DND-41 (cell line): ENCODE measurements at regions not wholly inside any gene's neighbourhood (a gene's known extent, or its start where the extent isn't known, plus 50 kb on each side); places are given as distances from the start of the nearest gene placed in this dataset.

Experiments
- ATAC-seq: fragments of 200-7000 bp; cut with Tn5 transposase; 3 replicates; pipeline ENCODE4 v1.9.1; 2021; ENCODE audit warnings: low read depth; ENCODE audit not compliant: insufficient read depth
- DNase-seq: peaks from one replicate; pipeline ENCODE4 v3.0.0-alpha.2; 2020
- H2AFZ ChIP-seq: 2 replicates; pipeline ENCODE4 v1.6.0; 2012; ENCODE audit warnings: low read depth, low read length
- H3K27ac ChIP-seq: 2 replicates; pipeline ENCODE4 v1.5.1; 2012; ENCODE audit warnings: low read length, inconsistent platforms
- H3K27me3 ChIP-seq: fragments of 200-600 bp; sonication (generic); 2 replicates; pipeline ENCODE4 v1.6.0; 2012; ENCODE audit warnings: low read length, mild to moderate bottlenecking, inconsistent platforms; ENCODE audit not compliant: insufficient read depth, poor library complexity
- H3K36me3 ChIP-seq: 2 replicates; pipeline ENCODE4 v1.5.1; 2012; ENCODE audit warnings: low read length, inconsistent platforms; ENCODE audit not compliant: insufficient read depth
- H3K4me1 ChIP-seq: 2 replicates; pipeline ENCODE4 v1.5.1; 2012; ENCODE audit warnings: mild to moderate bottlenecking, low read length; ENCODE audit not compliant: insufficient read depth
- H3K4me2 ChIP-seq: 2 replicates; pipeline ENCODE4 v1.6.0; 2012; ENCODE audit warnings: mild to moderate bottlenecking, moderate library complexity, low read length, inconsistent platforms; ENCODE audit not compliant: insufficient read depth
- H3K4me3 ChIP-seq, 2 experiments: fragments of 200-600 bp in 1 of 2; shearing (Covaris generic) in 1 of 2; 2 replicates each; pipeline ENCODE4 v1.5.1; 2012 to 2016; ENCODE audit warnings: inconsistent platforms in 2 of 2, low read length in 2 of 2, mild to moderate bottlenecking in 2 of 2, low read depth in 1 of 2, moderate library complexity in 1 of 2
- H3K79me2 ChIP-seq: 2 replicates; pipeline ENCODE4 v1.6.0; 2012; ENCODE audit warnings: low read length, inconsistent platforms; ENCODE audit not compliant: insufficient read depth
- H3K9ac ChIP-seq: 2 replicates; pipeline ENCODE4 v1.6.0; 2012; ENCODE audit warnings: low read depth, mild to moderate bottlenecking, inconsistent platforms, low read length, moderate library complexity
- H3K9me3 ChIP-seq: 2 replicates; pipeline ENCODE4 v1.5.1; 2012; ENCODE audit warnings: low read length, moderate library complexity, mild to moderate bottlenecking, inconsistent platforms; ENCODE audit not compliant: insufficient read depth, severe bottlenecking
- H4K20me1 ChIP-seq: 2 replicates; pipeline ENCODE4 v1.6.0; 2012; ENCODE audit warnings: low read length; ENCODE audit not compliant: insufficient read depth
- EZH2 ChIP-seq: IDR thresholded peaks from 3 replicates; pipeline ENCODE4 v1.6.1; 2012; ENCODE audit warnings: borderline replicate concordance, low read depth, mild to moderate bottlenecking, moderate library complexity, low read length, inconsistent platforms; ENCODE audit not compliant: severe bottlenecking
- TF ChIP-seq, protein P1 (sequence below): IDR thresholded peaks from 2 replicates; pipeline ENCODE4 v1.5.1; 2012; ENCODE audit warnings: borderline replicate concordance, low read length, moderate library complexity, mild to moderate bottlenecking; ENCODE audit not compliant: poor library complexity, severe bottlenecking; ENCODE audit errors: extremely low read depth

DNA sequence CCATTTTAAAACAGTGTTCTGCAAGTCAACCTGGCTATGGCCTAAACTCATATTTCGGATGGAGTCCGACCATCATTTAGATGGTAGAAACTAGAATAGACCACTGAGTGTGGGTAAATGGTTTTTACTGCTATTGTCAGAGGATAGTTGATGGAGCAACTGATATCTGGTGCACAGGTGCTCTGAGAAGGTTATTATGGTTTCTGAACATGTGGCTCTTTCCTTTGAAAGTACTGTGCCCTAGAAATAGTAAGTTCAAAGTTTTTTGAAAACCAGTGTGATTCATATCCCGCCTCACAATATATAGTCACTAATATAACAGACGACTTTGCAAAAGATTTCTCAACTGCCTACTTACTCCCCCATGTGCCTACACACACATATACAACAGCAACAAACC lies 64.4 kb upstream of the BTG1 start:
- Histone ChIP-seq H2AFZ (no peak overlapping the region), H3K4me1 (peaks cover 33% of the 10 kb centered on the region), H3K9me3 (peaks cover 3% of the 10 kb centered on the region), H3K4me2 (no peak overlapping the region), H3K9ac (no peak overlapping the region), H4K20me1 (no peaks in the 10 kb centered on the region), H3K4me3 (no peak overlapping the region), H3K27ac (peak overlapping the region; percentile 73), H3K36me3 (no peaks in the 10 kb centered on the region), H3K79me2 (no peaks in the 10 kb centered on the region), H3K27me3 (no peaks in the 10 kb centered on the region)
- DNase-seq = peak; percentile 22
- ATAC-seq = peak; percentile 77
- TF ChIP-seq, protein P1, sequence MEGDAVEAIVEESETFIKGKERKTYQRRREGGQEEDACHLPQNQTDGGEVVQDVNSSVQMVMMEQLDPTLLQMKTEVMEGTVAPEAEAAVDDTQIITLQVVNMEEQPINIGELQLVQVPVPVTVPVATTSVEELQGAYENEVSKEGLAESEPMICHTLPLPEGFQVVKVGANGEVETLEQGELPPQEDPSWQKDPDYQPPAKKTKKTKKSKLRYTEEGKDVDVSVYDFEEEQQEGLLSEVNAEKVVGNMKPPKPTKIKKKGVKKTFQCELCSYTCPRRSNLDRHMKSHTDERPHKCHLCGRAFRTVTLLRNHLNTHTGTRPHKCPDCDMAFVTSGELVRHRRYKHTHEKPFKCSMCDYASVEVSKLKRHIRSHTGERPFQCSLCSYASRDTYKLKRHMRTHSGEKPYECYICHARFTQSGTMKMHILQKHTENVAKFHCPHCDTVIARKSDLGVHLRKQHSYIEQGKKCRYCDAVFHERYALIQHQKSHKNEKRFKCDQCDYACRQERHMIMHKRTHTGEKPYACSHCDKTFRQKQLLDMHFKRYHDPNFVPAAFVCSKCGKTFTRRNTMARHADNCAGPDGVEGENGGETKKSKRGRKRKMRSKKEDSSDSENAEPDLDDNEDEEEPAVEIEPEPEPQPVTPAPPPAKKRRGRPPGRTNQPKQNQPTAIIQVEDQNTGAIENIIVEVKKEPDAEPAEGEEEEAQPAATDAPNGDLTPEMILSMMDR = peak; percentile 23
- TF ChIP-seq EZH2 = no peak

DNA sequence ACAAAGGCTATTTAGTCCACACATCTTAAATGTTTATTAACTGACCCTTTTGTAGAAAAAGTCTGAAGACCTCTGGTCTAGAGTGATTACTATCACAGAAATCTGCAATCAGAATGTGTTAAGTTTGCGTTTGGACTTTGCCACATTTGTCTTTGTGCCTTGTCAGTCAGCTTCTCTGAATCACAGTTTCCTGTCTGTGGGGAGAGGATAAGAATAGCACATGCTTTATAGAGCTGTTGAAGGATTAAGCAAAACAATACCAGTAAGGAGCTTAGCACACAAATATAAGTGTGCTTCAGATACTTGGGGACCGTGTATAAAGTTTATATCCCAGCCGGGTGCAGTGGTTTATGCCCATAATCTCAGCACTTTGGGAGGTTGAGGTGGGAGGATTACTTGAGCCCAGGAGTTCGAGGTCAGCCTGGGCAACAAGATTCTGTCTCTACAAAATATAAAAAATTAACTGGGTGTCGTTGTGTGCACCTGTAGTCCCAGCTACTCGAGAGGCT lies 63.0 kb upstream of the BTG1 start:
- peak overlapping the region; percentile 24; the same call in 1 of the 2 replicates for H3K9ac ChIP-seq
- H2AFZ ChIP-seq = peak overlapping the region; percentile 46; the same call in 1 of the 2 replicates
- TF ChIP-seq, protein P1 = no peak
- no peak for TF ChIP-seq EZH2
- peak overlapping the region; percentile 73 for H3K27ac ChIP-seq
- no peak overlapping the region for H3K4me3 ChIP-seq
- H3K79me2 ChIP-seq = no peaks in the 10 kb centered on the region
- H3K36me3 ChIP-seq = no peaks in the 10 kb centered on the region
- peaks cover 33% of the 10 kb centered on the region for H3K4me1 ChIP-seq
- H3K27me3 ChIP-seq = no peaks in the 10 kb centered on the region
- peaks cover 3% of the 10 kb centered on the region for H3K9me3 ChIP-seq
- DNase-seq (peak; percentile 25), ATAC-seq (peak; percentile 82)
- no peaks in the 10 kb centered on the region for H4K20me1 ChIP-seq
- peak overlapping the region; percentile 31 for H3K4me2 ChIP-seq

DNA sequence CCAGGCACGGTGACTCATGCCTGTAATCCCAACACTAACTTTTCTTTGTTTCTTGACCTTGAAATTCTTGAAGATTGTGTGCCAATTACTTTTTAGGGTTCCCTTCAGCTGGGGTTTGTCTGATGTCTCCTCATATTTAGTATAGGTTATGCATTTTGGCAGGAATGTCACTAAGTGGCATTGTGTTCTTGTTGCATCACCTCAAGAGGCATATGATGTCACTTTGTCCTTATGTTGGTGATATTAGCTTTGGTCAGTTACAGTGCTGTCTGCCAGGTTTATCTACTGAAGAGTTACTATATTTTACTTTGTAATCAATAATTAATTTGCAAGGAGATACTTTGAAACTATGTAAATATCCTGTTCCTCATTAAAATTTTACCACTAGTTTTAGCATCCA lies 61.0 kb upstream of the BTG1 start:
- Histone ChIP-seq H3K4me2 (no peak overlapping the region), H3K36me3 (no peaks in the 10 kb centered on the region), H3K27me3 (no peaks in the 10 kb centered on the region), H3K4me1 (peaks cover 33% of the 10 kb centered on the region), H3K4me3 (no peak overlapping the region), H2AFZ (no peak overlapping the region), H4K20me1 (no peaks in the 10 kb centered on the region), H3K27ac (no peak overlapping the region), H3K9ac (no peak overlapping the region), H3K79me2 (no peaks in the 10 kb centered on the region), H3K9me3 (peaks cover 3% of the 10 kb centered on the region)
- no peak for ATAC-seq
- no peak for DNase-seq
- TF ChIP-seq, protein P1 = no peak
- no peak for TF ChIP-seq EZH2

DNA sequence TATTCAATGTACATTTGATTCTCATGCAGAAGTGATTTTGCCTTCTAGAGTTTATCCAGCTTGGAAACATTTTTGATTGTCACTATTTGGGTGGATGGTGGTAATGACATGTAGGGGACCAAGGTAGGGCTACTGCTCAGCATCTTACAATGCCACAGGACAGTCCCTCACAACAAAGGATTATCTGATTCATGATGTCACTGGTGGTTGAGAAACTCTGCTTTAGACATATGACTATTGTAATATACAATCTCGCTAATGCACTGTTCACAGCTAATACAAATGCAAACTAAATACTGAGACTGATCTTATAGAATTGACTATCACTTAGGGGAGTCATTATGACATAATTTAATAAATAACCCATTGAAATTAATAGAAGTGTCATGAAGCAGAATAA lies 60.4 kb upstream of the BTG1 start:
- no peaks in the 10 kb centered on the region for H4K20me1 ChIP-seq
- no peak overlapping the region for H3K27ac ChIP-seq
- no peak for TF ChIP-seq EZH2
- TF ChIP-seq, protein P1 = no peak
- ATAC-seq = no peak
- H3K9me3 ChIP-seq = peaks cover under 1% of the 10 kb centered on the region
- no peak overlapping the region for H2AFZ ChIP-seq
- no peak overlapping the region for H3K4me2 ChIP-seq
- no peaks in the 10 kb centered on the region for H3K27me3 ChIP-seq
- H3K79me2 ChIP-seq = no peaks in the 10 kb centered on the region
- H3K4me3 ChIP-seq = no peak overlapping the region
- H3K36me3 ChIP-seq = no peaks in the 10 kb centered on the region
- DNase-seq = no peak
- H3K9ac ChIP-seq = no peak overlapping the region
- H3K4me1 ChIP-seq = peaks cover 33% of the 10 kb centered on the region
